ENCODE measurements at regions not wholly inside any gene's neighbourhood (a gene's known extent, or its start where the extent isn't known, plus 50 kb on each side); places are given as distances from the start of the nearest gene placed in this dataset.

GRCh38 chr16:85319208-85319983, 207.1 kb upstream of the CIBAR2 start:
- TF ChIP-seq CTCF (conservative IDR thresholded peaks at IDR 0.05; ENCODE audit: low read length) (no peak), EZH2phosphoT487 (IDR thresholded peaks at IDR 0.05; ENCODE audit: borderline replicate concordance) (no peak)

Data from Loucy (cell line).